ENCODE measurements at regions not wholly inside any gene's neighbourhood (a gene's known extent, or its start where the extent isn't known, plus 50 kb on each side); places are given as distances from the start of the nearest gene placed in this dataset.
"Not testable (repeated sequence)": the region's sequence is repeated elsewhere in the genome, so short reads cannot be mapped to it uniquely, and the experiment has no call there.

DNA sequence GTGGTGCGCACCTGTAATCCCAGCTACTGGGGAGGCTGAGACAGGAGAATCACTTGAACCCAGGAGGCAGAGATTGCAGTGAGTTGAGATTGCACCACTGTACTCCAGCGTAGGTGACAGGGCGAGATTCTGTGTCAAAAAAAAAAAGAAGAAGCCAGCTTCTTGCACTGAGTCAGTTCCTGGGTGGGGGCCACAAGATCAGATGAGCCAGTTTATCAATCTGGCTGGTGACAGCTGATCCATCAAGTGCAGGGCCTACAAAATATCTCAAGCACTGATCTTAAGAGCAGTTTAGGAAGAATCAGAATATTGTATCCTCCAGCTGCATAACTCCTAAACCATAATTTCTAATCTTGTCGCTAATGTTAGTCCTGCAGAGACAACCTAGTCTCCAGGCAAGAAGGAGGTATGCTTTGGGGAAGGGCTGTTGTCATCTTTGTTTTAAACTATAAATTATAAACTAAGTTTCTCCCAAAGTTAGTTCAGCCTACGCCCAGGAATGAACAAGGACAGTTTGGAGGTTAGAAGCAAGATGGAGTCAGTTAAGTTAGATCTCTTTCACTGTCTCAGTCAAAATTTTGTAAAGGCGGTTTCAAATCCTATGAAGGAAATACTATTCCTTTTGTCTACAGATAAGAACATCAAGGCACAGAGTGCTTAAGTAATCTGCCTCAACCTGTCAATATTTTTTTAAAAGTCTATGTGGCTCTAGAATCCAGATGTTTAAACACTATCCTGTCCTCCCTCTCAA, 139.0 kb upstream of the NUDT4 start:
- TF ChIP-seq, protein P1, sequence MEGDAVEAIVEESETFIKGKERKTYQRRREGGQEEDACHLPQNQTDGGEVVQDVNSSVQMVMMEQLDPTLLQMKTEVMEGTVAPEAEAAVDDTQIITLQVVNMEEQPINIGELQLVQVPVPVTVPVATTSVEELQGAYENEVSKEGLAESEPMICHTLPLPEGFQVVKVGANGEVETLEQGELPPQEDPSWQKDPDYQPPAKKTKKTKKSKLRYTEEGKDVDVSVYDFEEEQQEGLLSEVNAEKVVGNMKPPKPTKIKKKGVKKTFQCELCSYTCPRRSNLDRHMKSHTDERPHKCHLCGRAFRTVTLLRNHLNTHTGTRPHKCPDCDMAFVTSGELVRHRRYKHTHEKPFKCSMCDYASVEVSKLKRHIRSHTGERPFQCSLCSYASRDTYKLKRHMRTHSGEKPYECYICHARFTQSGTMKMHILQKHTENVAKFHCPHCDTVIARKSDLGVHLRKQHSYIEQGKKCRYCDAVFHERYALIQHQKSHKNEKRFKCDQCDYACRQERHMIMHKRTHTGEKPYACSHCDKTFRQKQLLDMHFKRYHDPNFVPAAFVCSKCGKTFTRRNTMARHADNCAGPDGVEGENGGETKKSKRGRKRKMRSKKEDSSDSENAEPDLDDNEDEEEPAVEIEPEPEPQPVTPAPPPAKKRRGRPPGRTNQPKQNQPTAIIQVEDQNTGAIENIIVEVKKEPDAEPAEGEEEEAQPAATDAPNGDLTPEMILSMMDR (IDR thresholded peaks at IDR 0.05), result not testable (repeated sequence)
- TF ChIP-seq POLR2A (IDR thresholded peaks at IDR 0.05), result not testable (repeated sequence)

Measured in Peyer's patch (tissue), 4 donors.